Stimulated activated CD4-positive, alpha-beta T cell treated with anti-CD3 and anti-CD28 coated beads, Interleukin-15, amount 100 ng/mL, for 24 hours (primary cell): ENCODE measurements at regions not wholly inside any gene's neighbourhood (a gene's known extent, or its start where the extent isn't known, plus 50 kb on each side); places are given as distances from the start of the nearest gene placed in this dataset.

Experiments used
- DNase-seq: peaks from one replicate; pipeline ENCODE4 v3.0.0-alpha.2; 2020

DNA sequence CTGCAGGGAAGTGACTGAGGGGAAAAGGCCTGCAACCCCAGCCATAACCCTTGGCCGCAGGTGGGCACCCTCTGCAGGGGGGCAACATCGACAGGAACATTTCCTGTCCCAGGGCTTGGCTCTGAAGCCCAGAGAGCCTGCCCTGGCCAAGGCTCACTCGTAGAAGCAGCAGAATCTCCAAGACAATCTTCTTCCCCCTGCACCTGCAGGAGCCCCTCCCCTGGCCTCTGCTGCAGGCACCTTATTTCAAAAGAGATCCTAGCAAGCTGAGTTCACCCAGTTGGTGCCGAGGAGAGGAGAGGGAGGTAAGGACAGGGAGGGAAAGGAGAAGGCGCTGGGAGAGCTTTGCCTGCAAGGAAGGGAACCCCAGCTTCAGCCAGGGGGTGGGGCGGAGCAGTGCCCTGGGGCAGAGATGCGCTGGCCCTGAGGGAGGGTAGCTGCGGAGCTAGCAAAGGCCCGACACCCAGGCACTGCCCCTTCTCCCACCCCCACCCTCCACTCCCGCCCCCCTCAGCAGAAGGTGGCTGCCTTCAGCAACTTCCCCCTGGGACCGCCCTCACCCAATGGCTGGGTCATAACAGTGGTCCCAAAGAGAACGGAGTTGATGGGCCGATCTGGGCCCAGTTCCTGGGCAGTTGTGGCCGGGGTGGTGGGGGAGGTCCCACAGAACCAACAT, 104.3 kb upstream of the TNRC6C start:
- DNase-seq: no peak

DNA sequence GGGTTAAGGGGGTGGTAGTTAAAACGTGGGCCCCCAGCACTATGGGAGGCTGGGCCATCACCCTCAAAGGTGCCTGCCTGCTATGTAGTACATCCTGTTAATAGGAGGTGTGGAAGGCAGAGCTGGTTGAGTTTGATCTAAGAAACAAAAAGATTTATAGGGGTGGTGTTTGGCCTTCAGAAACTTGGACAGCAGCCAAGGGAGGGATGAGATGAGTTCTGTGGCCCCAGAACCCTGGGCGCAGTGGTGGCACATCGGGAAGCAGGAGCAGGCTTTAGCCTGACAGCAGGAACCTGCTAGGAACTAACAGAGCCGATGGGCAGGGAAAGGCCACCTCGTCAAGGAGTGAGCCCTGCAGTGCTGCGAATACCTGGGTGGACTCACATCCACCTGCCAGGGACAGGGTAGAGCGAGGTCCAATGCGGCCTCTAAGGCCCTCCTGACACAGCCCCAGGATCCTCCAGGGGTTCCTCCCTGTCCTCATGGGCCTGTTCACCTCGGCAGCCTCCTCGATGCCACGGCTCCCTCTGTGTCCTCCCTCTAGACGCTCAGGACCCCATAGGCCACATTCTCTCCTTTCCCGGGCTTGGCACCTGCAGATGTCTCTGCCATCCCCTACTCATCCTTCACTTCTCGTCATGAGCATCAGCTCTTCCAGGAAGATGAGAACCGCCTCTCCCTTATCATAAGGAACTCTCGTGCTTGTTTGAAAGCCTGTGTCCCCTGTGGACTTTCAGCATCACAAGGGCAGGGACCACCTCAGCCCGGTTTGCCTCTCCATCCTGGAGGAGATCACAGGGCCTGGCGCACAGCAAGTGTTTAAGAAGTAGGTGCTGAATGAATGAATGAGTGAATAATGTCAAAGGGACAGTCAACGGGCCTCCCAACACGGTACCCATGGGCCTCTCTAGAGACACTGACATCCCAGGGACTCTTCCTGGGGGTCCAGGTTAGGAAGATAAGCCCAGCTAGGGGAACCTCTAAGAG, 103.5 kb upstream of the TNRC6C start:
- DNase-seq: no peak

DNA sequence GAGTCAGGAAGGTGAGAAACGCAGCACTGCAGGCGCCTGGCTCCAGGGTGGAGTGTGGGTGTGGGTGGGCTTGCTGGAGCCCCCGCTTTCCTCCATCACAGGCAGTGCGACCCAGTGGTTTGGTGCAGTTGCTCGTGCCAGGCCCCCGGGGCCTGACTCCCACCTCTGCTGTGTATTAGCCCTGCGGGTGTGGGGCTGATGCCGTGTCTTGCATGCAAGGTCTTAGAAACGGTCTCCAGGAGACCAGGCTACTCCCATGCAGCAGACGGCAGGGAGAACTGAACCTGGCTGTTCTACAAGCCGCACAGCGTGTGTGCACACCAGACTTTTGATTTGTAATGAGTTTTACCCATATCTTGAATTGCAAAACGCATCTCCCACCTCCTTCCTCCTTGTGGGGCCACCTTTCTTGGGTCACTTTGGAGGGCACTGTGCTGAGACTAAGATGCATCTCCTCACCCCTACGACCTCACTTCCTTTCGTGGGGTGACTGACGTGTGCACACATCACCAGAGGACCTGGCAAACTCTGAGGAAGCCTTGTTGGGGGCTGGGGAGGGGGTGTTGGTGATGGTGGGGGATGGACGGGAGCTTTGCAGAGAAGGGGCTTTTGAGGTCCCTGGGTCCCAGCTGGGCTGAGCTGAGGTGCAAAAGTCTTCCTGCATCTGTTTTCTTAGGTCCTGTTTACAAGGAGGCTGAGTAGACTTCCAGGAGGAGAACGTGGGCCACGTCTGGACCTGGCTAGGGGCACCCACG, 101.8 kb upstream of the TNRC6C start:
- DNase-seq: no peak

DNA sequence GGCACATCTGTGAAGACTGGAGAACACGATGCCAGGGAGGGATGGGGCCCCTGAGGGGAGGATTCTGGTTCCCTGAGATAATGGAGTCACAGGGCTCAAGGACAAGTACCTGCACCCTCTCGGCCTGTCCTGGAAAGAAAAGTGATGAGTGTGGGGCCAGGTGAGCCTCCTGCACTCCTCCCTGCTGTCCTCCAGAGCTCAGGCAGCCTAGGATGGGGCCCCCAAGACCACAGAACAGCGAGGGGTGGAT, 101.3 kb upstream of the TNRC6C start:
- DNase-seq: no peak

DNA sequence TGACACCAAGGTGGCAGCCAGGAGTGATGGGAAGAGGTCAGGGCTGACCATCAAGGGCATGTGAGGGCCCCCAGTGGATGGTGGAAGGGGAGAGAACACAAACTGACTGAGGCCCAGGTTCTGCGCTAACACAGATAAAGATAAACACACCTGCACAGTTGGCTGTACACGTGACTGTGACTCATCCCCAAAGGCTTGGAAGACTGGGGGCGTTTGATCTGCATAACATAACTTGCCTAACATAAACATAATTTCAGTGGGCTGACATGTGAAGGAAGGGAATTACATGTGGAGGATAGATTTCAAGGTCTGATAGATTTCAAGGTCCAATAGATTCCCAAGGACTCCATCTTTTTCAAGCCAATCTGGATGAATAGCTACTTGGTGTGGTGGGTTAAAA, 100.9 kb upstream of the TNRC6C start:
- no peak for DNase-seq

DNA sequence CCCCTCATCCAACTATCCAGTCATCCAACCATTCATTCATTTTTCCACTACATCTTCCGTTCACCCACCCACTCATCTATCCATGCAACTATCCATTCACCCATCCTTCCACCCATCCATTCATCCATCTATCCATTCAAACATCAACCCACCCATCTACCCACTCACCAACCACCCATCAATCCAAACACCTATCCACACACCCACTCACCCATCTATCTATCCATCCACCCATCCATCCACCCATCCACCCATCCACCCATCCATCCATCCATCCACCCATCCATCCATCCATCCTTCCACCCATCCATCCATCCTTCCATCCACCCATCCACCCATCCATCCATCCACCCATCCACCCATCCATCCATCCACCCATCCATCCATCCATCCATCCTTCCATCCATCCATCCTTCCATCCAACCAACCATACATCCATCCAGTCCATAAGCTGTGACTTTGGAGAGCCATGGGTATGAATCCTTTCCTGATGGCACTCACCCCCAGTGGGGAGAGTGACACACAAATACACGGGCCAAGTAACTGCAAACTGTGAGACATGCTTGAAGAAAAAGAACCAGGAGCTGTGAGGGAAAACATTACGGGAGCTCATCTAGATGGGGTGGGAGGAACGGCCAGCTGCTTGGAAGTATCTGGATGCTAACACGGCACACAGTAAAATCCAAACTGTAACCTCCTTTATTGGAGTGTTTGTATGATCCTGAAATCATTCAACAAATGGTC, 100.0 kb upstream of the TNRC6C start:
- DNase-seq: no peak

DNA sequence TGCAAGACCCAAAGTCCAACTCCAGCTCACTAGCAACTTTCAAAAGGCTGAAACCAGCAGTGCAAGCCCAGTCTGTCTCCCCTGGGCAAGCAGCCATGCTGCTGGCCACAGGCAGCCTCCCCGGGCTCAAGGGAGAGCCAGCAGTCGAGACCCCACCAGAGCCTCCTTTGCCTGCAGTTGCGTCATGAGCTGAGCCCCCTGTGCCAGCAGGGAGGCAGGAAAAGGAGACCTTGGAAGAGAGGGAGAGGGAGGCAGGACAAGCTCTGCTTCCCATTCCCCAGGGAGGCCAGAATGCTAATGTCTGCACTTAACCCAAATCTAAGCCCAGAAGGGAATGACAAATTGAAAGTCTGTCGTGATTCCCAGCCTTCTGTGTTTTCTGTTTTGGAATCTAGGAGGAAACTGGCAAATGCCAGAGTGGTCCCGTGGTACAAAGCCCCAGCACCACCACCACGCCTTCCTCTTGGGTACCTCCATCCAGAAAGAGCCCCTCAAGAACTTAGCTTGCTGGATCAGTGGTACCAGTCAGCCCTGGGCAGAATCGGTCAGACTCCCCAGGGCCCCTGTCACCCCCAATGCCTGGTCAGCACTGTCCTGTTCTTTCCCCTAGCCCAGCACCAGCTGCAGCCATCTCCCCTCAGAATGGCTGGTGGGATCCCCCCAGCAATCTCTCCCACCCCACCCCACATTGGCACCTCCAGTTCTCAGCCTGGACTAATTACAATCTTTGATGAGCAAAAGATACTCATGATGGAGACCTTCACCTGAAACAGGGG, 99.3 kb upstream of the TNRC6C start:
- DNase-seq: no peak

DNA sequence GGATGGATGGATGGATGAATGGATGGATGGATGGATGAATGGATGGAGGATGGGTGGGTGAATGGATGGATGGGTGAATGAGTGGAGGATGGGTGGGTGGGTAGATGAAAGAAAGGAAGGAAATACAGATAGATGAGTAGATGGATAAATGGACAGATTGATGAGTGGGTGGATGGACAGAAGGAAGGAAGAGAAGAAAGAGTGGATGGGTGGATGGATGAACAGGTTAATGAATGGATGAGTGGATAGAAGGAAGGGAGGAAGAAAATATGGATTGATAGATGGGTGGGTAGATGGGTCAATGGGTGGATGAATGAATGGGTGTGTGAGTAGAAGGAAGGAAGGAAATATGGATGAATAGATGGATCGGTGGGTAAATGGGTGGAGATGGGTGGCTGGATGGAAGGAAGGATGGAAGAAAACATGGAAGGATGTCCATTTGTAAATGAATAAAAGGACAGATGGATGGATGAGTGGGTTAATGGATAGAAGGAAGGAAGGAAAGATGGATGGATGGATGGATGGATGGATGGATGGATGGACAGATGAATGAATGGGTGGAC, 97.3 kb upstream of the TNRC6C start:
- no peak for DNase-seq

DNA sequence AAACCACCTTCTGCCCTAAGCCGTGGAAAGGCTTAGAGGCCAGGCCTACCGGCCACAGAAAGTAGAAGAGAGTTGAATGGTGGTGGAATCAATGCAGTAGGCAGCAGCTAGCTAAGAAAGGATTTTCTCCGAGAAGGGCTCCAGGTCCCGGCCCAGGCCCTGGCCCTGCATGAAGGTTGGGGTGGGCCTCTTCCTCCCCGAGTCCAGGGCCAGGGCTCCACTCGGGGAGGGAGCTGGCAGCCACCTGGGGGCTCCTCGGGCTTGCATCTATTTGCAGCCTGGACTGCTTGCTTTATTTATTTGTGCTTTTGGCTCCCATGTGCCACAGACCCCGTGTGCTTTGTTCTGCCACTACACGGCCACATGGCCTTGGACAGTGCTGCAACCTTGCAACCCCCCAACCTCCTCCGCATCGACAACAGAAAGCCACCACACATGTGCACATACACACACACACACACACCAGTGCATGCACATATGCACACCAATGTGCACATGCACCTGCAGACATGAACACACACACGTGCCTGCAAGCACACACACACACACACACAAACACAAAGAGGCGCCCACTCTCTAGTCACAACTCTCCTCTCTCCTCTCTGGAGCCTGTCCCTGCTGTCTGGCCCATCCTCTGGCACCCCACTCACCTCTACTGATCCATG, 96.4 kb upstream of the TNRC6C start:
- DNase-seq: no peak

DNA sequence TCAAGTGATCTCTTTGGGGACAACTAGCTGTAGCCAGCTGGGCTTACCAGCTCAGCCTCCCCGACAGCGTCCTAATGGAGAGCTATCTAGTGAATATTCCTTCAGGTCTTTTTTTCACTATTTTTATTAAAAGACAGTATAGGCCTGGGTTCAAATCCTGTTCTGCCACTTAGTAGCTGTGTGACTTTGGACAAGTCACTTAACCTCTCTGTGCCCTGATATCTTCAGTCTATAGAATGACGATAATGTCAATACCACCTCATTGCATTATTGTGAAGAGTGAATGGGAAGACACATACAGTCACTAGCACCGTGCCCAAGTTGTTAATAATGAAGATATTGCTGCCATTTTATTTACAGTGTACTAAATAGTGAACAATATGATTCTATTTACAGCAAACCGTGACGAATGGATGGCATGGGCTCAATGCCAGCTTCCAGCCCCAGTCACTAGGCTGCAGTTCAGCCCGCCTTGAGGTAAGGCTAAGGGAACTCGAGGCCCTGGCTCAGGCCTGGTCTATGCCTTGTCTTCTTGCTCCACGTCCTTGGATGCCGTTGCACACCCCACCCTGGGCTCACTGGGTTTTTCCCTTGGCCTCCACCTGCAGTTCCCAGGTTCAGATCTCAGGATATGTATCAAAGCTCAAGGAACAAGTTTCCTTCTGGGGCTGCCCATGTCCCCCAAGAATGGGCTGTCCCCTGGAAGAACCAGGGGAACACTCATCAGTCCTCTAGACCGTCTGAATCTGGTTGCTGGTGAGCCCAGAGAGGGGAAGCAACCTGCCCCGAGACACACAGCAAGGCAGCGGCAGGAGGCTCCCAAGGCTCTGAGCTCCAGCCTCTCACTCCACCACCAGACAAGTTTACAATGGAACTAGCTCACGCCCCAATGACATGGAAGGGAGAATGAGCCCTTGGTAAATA, 95.4 kb upstream of the TNRC6C start:
- no peak for DNase-seq

DNA sequence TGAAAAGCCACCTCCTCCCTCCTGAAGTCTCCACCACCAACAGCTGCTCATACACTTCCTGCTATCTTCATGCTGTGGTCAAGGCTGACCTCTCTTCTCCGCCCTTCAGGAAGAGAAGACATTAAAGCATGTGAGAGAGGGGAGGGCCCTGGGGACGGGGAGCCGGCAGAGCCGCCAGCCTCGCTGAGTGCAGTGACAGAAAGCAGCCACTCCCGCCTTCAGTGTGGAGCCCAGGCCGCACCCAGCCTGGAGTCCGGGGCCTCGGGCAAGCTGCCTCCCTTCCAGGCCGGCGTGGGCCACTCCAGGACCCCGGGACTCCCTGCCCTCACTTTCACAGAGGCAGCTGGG, 94.7 kb upstream of the TNRC6C start:
- no peak for DNase-seq

DNA sequence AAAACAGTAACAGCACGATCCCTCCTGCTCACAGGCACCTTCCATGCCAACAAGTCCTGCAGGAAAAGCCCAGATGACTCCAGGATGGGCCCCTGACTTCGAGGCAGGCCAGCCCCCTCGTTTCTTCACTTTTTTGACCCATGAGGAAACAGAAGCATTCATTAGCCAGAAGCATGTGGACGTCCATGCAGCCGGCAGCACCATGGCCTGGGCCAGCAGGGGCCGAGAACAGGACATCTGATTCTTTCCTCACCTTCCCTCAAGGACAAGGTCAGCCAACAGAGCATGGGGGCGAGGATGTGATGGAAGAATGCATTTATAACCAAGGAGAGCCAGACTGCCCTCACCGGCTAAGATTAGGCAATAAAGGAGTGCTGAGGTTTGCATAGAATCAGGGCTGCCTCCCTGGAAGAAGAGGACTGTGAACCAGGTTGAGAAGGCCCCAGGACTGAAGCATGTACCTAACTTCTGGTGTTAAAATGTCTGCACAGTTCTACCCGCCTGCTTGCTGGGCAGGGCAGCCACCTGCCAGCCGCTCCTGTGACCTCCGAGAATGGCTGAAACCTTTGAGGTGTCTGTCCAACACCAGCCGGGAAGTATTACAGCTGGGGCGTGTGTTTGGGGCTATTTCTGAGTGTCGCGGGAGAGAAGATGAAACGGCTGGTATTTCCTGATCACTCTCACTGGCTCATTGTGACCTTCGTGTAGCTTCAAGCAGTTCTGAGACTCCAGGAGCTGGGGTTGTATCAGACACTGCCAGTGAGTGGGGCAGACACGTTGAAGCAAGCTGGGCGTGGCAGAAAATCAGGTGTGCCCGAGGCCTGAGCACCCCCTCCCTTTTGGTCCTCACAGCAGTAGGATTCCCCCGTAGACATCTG, 94.0 kb upstream of the TNRC6C start:
- DNase-seq: no peak

DNA sequence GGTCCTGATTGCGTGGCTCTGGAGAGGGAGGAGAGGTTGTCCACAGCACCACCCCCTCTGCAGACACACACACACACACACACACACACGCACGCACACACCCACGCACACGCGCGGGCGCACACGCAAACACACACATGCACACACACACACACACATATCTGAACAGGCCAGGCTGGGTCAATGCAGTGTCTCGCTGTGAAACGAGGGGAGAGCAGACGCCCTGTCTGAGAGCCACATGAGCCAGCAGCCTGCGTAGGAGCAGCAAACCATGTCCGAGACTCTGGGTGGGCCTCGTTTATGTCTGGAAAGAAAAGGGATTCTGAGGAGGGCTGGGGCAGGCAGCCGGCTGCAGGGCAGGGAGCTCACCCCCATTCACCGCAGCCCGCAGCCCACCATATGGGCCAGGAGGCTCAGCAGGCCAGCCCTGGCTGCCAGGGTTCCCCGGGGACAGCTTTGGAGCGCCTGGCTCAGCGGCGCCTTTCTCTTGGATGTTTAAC, 93.3 kb upstream of the TNRC6C start:
- no peak for DNase-seq

DNA sequence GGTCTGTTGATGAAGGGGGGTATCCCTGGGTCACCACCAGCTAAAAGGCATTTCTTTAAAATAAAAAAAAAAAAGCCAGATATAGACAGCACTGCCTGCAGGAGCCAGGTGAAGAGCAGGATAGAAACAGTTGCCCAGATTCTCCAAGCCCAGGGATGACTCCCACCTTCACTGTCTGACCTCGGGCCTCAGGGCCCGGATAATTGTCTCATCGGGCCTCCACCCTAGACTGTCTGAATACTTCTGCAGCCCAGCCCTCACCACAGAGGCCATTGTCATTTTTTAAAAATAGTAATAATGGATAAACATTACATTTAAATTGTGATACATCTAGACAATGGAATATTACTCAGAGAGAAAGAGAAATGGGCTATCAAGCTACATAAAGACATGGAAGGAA, 92.8 kb upstream of the TNRC6C start:
- no peak for DNase-seq

DNA sequence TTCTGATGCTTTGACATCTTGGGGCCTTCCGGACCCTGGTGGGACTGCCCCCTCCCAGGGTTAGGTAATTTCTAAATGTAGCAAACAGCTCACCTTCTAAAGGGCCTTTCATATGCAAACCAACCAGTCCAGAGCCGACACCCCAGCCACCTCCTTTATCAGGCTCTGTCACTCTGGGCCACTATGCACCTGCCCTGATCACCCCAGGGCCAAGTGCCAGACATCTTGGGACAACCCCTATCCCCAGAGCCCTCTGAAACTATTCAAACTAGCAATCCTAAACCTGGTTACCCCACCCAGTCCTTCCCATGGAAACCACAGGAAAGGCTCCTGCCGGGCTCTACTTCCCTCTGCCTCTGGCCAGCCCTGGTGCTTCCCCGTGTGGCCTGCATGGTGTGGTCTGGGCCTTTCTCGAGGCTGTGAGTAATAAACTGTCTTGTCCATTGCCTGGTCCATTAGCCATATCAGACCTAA, 91.2 kb upstream of the TNRC6C start:
- DNase-seq: no peak

DNA sequence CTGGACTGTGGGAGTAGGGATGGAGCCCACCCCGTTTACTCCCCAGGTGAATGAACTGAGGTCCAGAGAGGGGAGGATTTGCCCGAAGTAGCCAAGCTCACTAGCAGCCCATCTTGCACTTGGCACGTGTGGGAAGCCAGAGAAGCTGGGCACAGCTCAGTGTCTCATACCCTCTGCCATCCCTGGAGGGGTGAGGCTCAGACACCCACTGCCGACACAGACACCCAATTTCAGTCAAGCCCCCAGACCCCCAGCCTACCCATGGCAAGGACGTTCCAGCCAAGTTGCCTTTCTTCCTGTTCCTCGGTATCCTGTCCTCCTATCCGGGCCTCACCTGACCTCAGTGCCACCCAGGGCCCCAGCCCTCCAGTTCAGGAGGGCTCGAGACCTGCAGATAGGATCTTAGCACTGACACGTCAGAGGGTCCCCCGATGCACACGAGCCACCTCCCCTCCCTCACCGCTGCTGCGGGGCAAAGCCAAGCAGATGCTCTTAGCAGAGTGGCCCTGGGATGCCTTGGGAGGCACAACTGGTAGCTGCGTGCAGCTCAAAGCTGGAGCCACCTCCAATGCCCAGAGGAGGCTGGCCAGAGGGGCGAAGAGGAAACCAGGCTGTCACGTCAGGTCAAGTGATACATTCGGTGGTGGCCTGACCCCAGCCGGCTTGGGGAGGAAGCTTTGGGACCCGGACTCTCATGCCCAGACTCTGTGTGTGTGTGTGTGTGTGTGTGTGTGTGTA, 90.4 kb upstream of the TNRC6C start:
- DNase-seq: no peak

DNA sequence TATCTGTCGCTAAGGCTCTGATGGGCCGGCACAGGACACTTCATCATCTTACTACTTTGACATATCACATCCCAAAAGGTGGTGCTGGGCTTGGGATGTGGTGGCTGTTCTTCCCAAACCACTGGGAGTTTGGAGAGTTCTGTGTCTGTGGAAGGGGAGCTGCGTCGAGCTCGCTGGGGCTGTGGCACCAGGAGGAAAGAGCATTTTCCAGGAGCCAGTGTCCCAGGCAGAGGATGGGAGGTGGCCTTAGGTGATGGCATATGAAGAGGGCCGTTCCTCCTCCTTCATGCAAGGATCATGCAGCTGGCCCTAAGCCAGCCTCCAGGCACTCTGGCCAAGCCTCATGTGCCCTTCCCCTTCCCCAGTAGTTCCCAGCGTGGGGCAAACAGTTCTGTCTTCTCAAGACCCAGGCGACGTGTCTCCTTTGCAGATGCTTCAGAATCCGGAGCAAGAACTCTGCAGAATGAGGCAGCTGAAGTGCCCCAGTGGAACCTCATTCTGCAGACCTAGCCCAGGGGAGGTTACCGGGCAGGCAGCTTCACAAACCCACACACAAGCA, 89.4 kb upstream of the TNRC6C start:
- no peak for DNase-seq

DNA sequence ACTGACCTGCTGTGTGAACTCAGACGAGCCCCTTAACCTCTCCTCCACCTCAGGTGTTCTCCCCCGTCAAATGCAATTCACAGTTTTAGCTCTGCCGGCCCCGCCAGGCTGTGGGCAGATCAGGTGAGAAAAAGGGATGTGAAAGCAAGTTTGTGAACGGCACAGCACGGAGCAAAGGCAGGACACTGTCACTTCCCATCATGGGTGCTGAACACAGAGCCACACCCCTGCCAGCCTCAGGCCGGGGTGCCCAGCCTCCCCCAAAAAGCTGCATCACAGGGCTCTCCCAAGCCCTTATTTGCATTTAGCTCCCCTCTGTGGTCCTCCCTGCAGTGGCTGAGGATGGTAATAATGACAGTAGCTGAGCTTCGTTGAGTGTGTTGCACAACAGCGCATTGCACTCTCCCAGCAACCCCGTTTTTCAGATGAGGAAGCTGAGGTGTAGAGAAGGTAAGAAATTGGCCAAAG, 88.8 kb upstream of the TNRC6C start:
- no peak for DNase-seq
